ENCODE measurements at regions not wholly inside any gene's neighbourhood (a gene's known extent, or its start where the extent isn't known, plus 50 kb on each side); places are given as distances from the start of the nearest gene placed in this dataset.

GRCh38 chr4:170339522-170339921 lies 249.8 kb upstream of the AADAT start:
- DNase-seq (ENCODE audit: extremely low read depth in 1 of 4, low spot score in 3 of 4) (no peak), ATAC-seq (no peak), FAIRE-seq (no peak)
- H2AFZ ChIP-seq (ENCODE audit: low read depth, low read length), result no peak overlapping the region
- no peaks in the 10 kb centered on the region for H3K4me1 ChIP-seq (replicated peaks in 1 of 2; ENCODE audit: control insufficient read depth in 2 of 2, insufficient read depth in 2 of 2, low read length in 2 of 2)
- H4K20me1 ChIP-seq (replicated peaks; ENCODE audit: control insufficient read depth, insufficient read depth, low read length), result no peaks in the 10 kb centered on the region
- ChIA-PET CTCF (ENCODE audit: low intra/inter-chr PET ratio) (no interaction called here), POLR2A (no interaction called here)
- H3K27me3 ChIP-seq (ENCODE audit: control insufficient read depth in 2 of 2, insufficient read depth in 2 of 2, low read length in 2 of 2), result no peaks in the 10 kb centered on the region
- no TSS peak for BruUV-seq (replicated peaks)
- intact Hi-C loops (cut with micrococcal nuclease) (no loop called here), in situ Hi-C loops (cut with MboI) (no loop called here)
- H3K27ac ChIP-seq (ENCODE audit: extremely low read depth, low read depth, low read length), result no peak overlapping the region
- H3K9me1 ChIP-seq (ENCODE audit: control insufficient read depth, insufficient read depth, low read length), result no peaks in the 10 kb centered on the region
- no peaks in the 10 kb centered on the region for H3K36me3 ChIP-seq (ENCODE audit: control insufficient read depth, insufficient read depth, low read length)
- 0% methylated on average over 2 of the region's 2 CpGs for WGBS (ENCODE audit: insufficient coverage, low coverage, missing lambda C conversion rate)
- no peaks in the 10 kb centered on the region for H3K79me2 ChIP-seq (ENCODE audit: control insufficient read depth, insufficient read depth, low read length)
- no peaks in the 10 kb centered on the region for H3K9me3 ChIP-seq (replicated peaks; ENCODE audit: control insufficient read depth, insufficient read depth, low read depth, low read length)
- no peak overlapping the region for H3K4me2 ChIP-seq (ENCODE audit: insufficient read depth, low read length)
- H3K4me3 ChIP-seq, result no peak overlapping the region
- no peak overlapping the region for H3K9ac ChIP-seq (ENCODE audit: insufficient read depth in 1 of 2, low read depth in 2 of 2, low read length in 2 of 2)
- TF ChIP-seq RAD51 (IDR thresholded peaks at IDR 0.05; ENCODE audit: borderline replicate concordance, low read depth) (no peak), CTBP1 (IDR thresholded peaks at IDR 0.05; ENCODE audit: borderline replicate concordance) (no peak), ZNF253 (CRISPR knock-in tag; conservative IDR thresholded peaks at IDR 0.05) (no peak), CREBBP (IDR thresholded peaks at IDR 0.05; ENCODE audit: low read depth, low read length) (no peak), CREB5 (CRISPR knock-in tag; IDR thresholded peaks at IDR 0.05) (no peak), BMI1 (IDR thresholded peaks at IDR 0.05; ENCODE audit: low read length) (no peak), MCM3 (IDR thresholded peaks at IDR 0.05) (no peak), HNRNPUL1 (IDR thresholded peaks at IDR 0.05; ENCODE audit: low read length) (no peak), ATF7 (IDR thresholded peaks at IDR 0.05) (no peak), SIRT6 (IDR thresholded peaks at IDR 0.05; ENCODE audit: low read depth, low read length) (no peak), HDAC2 (IDR thresholded peaks at IDR 0.05) (no peak)
- TF ChIP-seq, protein P1, sequence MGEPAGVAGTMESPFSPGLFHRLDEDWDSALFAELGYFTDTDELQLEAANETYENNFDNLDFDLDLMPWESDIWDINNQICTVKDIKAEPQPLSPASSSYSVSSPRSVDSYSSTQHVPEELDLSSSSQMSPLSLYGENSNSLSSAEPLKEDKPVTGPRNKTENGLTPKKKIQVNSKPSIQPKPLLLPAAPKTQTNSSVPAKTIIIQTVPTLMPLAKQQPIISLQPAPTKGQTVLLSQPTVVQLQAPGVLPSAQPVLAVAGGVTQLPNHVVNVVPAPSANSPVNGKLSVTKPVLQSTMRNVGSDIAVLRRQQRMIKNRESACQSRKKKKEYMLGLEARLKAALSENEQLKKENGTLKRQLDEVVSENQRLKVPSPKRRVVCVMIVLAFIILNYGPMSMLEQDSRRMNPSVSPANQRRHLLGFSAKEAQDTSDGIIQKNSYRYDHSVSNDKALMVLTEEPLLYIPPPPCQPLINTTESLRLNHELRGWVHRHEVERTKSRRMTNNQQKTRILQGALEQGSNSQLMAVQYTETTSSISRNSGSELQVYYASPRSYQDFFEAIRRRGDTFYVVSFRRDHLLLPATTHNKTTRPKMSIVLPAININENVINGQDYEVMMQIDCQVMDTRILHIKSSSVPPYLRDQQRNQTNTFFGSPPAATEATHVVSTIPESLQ (CRISPR knock-in tag; IDR thresholded peaks at IDR 0.05), result no peak

All from K562 (cell line).